ENCODE measurements at regions not wholly inside any gene's neighbourhood (a gene's known extent, or its start where the extent isn't known, plus 50 kb on each side); places are given as distances from the start of the nearest gene placed in this dataset.

DNA sequence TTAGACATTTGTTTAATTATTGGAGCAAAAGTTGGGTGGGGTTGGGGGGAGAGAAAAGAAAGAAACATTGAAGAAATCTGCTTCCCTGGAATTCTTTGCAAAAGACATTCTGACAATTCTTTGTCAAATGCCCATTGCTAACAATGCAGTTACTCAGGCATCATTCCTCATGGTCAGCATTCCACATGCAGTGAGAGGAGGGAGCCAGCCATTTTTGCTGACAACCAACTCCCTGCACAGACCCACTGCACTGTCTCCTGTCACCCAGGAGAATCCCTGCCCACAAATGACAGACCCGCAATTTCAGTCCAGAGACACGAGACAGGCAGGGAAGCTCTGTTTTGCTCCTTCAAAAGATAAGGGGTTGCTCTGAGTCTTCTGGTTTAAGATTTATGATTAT is 985.1 kb upstream of the SLIT2 start:
- peak; percentile 24 for DNase-seq (ENCODE audit: low read depth)
- H3K4me3 ChIP-seq (ENCODE audit: low read depth, low read length) = no peak overlapping the region
- TF ChIP-seq, protein P1, sequence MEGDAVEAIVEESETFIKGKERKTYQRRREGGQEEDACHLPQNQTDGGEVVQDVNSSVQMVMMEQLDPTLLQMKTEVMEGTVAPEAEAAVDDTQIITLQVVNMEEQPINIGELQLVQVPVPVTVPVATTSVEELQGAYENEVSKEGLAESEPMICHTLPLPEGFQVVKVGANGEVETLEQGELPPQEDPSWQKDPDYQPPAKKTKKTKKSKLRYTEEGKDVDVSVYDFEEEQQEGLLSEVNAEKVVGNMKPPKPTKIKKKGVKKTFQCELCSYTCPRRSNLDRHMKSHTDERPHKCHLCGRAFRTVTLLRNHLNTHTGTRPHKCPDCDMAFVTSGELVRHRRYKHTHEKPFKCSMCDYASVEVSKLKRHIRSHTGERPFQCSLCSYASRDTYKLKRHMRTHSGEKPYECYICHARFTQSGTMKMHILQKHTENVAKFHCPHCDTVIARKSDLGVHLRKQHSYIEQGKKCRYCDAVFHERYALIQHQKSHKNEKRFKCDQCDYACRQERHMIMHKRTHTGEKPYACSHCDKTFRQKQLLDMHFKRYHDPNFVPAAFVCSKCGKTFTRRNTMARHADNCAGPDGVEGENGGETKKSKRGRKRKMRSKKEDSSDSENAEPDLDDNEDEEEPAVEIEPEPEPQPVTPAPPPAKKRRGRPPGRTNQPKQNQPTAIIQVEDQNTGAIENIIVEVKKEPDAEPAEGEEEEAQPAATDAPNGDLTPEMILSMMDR (conservative IDR thresholded peaks at IDR 0.05; ENCODE audit: low read depth, low read length) = no peak

GRCh38 chr4:19262467-19262866 is 989.2 kb upstream of the SLIT2 start:
- DNase-seq (ENCODE audit: low read depth) = peak; percentile 54
- H3K4me3 ChIP-seq (ENCODE audit: low read depth, low read length) = peak overlapping the region; percentile 24
- TF ChIP-seq, protein P1 (conservative IDR thresholded peaks at IDR 0.05; ENCODE audit: low read depth, low read length) = no peak

DNA sequence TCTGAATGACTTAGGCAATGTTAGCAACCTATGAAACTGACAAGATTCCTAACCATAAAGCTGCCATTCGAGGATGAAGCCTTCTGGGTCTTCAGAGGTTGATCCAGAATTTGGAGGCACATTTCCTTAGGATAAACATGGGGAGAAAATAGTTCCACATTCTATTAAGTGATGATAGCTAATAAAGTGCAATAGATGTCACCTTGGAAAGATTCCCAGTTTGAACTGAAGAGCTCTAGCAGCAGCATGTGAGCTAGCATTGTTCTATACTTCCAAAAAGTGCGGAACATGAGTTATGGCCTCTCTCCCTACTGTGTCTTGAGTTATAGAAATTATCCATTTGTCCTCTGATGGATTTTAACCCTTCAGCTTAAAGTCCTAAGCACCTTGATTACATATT is 991.4 kb upstream of the SLIT2 start:
- no peak for DNase-seq (ENCODE audit: low read depth)
- TF ChIP-seq, protein P1 (conservative IDR thresholded peaks at IDR 0.05; ENCODE audit: low read depth, low read length) = no peak
- H3K4me3 ChIP-seq (ENCODE audit: low read depth, low read length) = no peak overlapping the region

- DNase-seq (ENCODE audit: low read depth) = no peak
- TF ChIP-seq, protein P1 (conservative IDR thresholded peaks at IDR 0.05; ENCODE audit: low read depth, low read length) = no peak
- no peak overlapping the region for H3K4me3 ChIP-seq (ENCODE audit: low read depth, low read length)
Observed at GRCh38 chr4:19259920-19260319, 991.8 kb upstream of the SLIT2 start.

DNA sequence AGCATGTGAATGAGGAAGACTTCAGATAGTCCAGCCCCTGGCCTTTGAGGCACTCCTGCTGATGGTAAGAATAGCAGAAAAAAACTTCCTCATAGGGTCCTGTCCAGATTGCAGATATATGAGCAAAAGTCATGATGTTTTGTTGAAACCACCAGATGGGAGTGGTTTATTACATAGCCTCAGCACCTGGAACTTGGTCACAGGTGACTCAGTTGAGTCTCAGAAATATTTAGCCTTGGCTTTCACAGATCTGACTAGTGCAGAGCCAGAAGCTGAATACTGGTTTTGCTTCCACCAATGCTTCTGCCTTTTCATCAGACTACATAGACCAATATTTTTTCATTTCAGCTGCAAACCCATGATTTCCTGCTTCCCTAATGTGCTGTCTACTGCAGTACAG is 994.9 kb upstream of the SLIT2 start:
- H3K4me3 ChIP-seq (ENCODE audit: low read depth, low read length) = no peak overlapping the region
- TF ChIP-seq, protein P1 (conservative IDR thresholded peaks at IDR 0.05; ENCODE audit: low read depth, low read length) = no peak
- no peak for DNase-seq (ENCODE audit: low read depth)

DNA sequence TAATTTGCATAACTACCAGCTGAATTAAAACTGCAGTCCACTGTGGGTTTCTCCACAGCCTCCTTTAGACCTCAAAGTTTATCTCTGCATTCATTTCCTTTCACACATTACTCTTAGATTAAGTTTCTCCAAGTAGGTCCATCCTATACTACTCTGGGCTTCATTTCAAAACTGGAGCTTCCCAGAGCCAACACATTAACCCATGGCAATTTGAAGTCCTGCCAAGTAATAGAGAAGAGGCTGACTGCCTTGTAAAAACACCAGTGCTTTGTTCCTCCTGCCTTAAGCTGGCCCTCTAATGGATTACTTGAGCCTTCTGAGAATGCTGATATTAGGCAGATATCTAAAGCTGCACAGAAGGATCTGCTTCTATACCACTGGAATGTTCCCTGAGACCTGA is 997.2 kb upstream of the SLIT2 start:
- TF ChIP-seq, protein P1 (conservative IDR thresholded peaks at IDR 0.05; ENCODE audit: low read depth, low read length) = no peak
- no peak overlapping the region for H3K4me3 ChIP-seq (ENCODE audit: low read depth, low read length)
- peak; percentile 64 for DNase-seq (ENCODE audit: low read depth)

DNA sequence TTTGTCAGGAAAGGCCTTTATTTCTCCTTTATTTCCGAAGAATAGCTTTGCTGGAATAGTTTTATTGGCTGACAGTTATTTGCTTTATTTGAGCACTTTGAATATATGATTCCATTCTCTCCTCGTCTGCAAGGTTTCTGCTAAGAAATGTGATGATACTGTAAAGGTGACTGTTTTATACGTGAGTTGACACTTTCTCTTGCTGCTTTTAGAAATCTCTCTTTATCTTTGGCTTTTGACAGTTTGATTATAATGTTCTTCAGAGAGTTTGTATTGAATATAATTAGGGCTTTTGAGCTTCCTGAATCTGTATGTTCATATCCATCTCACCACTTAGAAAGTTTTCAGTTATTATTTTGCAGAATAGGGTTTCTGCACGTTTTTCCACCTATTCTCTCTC is 1003.7 kb upstream of the SLIT2 start:
- H3K4me3 ChIP-seq (ENCODE audit: low read depth, low read length) = no peak overlapping the region
- TF ChIP-seq, protein P1 (conservative IDR thresholded peaks at IDR 0.05; ENCODE audit: low read depth, low read length) = no peak
- DNase-seq (ENCODE audit: low read depth) = no peak

Data from choroid plexus epithelial cell (primary cell).